SU-DHL-6 (cell line): ENCODE measurements at regions not wholly inside any gene's neighbourhood (a gene's known extent, or its start where the extent isn't known, plus 50 kb on each side); places are given as distances from the start of the nearest gene placed in this dataset.

Experiments
- H2AFZ ChIP-seq: fragments of 200-600 bp; sonication (generic); 2 replicates; pipeline ENCODE4 v1.6.1; 2014; ENCODE audit warnings: low read depth, mild to moderate bottlenecking, moderate library complexity, mixed read lengths, antibody characterized with exemption, low read length; ENCODE audit not compliant: severe bottlenecking
- H3F3A ChIP-seq: fragments of 200-600 bp; shearing (Covaris generic); 2 replicates; pipeline ENCODE4 v1.6.0; 2016; ENCODE audit warnings: antibody characterized with exemption, mild to moderate bottlenecking; ENCODE audit not compliant: insufficient read depth
- H3K27ac ChIP-seq: fragments of 200-600 bp; sonication (generic); 2 replicates; pipeline ENCODE4 v1.5.1; 2016; ENCODE audit warnings: low read depth, mild to moderate bottlenecking, low read length, moderate library complexity, mixed read lengths
- H3K27me3 ChIP-seq: fragments of 200-600 bp; sonication (generic), shearing (Covaris generic); 2 replicates; pipeline ENCODE4 v1.6.0; 2014; ENCODE audit warnings: mild to moderate bottlenecking, low read length
- H3K36me3 ChIP-seq: fragments of 200-600 bp; sonication (generic); 2 replicates; pipeline ENCODE4 v1.6.1; 2014; ENCODE audit warnings: mild to moderate bottlenecking, low read length, mixed read lengths
- H3K4me2 ChIP-seq: fragments of 300-600, 200-600 bp; shearing (Covaris generic), sonication (generic); 2 replicates; pipeline ENCODE4 v1.6.0; 2014; ENCODE audit warnings: low read length, low read depth, mild to moderate bottlenecking; ENCODE audit not compliant: poor library complexity, severe bottlenecking
- H3K4me3 ChIP-seq: fragments of 200-600 bp; sonication (generic); 2 replicates; pipeline ENCODE4 v1.5.1; 2014; ENCODE audit warnings: antibody characterized with exemption, low read length, mild to moderate bottlenecking, mixed read lengths; ENCODE audit not compliant: insufficient read depth, poor library complexity, severe bottlenecking
- H3K79me2 ChIP-seq: fragments of 200-600 bp; sonication (generic); 2 replicates; pipeline ENCODE4 v1.6.1; 2014; ENCODE audit warnings: mild to moderate bottlenecking, low read length, moderate library complexity; ENCODE audit not compliant: insufficient read depth
- H3K9ac ChIP-seq: fragments of 200-600 bp; sonication (generic); 2 replicates; pipeline ENCODE4 v1.7.0; 2014; ENCODE audit warnings: mild to moderate bottlenecking, low read length
- H3K9me2 ChIP-seq: fragments of 200-600 bp; sonication (generic); replicated peaks from 2 replicates; pipeline ENCODE4 v1.6.1; 2014; ENCODE audit warnings: low read length; ENCODE audit not compliant: insufficient read depth
- H3K9me3 ChIP-seq: fragments of 200-600 bp; sonication (generic); 2 replicates; pipeline ENCODE4 v1.6.1; 2014; ENCODE audit warnings: low read length, mixed read lengths; ENCODE audit not compliant: insufficient read depth
- H4K20me1 ChIP-seq: fragments of 200-600 bp; sonication (generic); 2 replicates; pipeline ENCODE4 v1.6.1; 2014; ENCODE audit warnings: low read depth, mild to moderate bottlenecking, antibody characterized with exemption, low read length, moderate library complexity, mixed read lengths
- EZH2phosphoT487 ChIP-seq: fragments of 200-600 bp; sonication (generic), shearing (Covaris generic); conservative IDR thresholded peaks from 2 replicates; pipeline ENCODE4 v1.6.1; 2018; ENCODE audit warnings: mild to moderate bottlenecking, antibody characterized with exemption, low read length, moderate library complexity, mixed read lengths
- TF ChIP-seq, protein P1 (sequence below): fragments of 200-600 bp; sonication (generic); IDR thresholded peaks from one replicate; pipeline ENCODE4 v1.5.1; 2017; ENCODE audit warnings: antibody characterized with exemption, mild to moderate bottlenecking, low read length, moderate library complexity; ENCODE audit not compliant: insufficient read depth, poor library complexity, severe bottlenecking

DNA sequence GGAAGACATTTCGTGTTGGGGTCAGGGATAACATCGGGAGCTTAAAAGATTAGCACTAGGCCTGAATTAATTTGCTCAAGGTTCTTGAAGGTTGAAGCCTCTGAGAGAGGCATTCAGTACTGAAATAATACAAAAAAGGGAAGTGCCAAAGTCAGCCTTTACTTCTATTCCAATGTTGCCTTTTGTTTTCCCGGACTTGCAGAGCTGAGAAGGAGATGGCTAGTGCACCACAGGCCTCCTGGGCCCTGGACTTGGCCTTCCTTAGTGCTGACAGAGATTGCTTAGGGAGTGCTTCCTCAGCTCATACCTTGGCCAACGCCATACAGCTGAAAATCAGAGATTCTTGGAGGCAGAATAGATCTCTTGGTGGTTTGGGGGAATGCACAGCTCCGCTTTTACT, 333.6 kb upstream of the TBL1XR1 start:
- Histone ChIP-seq H3K9me2 (no peaks in the 10 kb centered on the region), H3K4me2 (no peak overlapping the region), H3K27me3 (no peaks in the 10 kb centered on the region), H3K4me3 (no peak overlapping the region), H3K9ac (no peak overlapping the region), H3K79me2 (no peaks in the 10 kb centered on the region), H3K36me3 (no peaks in the 10 kb centered on the region), H4K20me1 (no peaks in the 10 kb centered on the region), H3K27ac (no peak overlapping the region), H3F3A (no peaks in the 10 kb centered on the region), H3K9me3 (no peaks in the 10 kb centered on the region), H2AFZ (no peak overlapping the region)
- TF ChIP-seq, protein P1, sequence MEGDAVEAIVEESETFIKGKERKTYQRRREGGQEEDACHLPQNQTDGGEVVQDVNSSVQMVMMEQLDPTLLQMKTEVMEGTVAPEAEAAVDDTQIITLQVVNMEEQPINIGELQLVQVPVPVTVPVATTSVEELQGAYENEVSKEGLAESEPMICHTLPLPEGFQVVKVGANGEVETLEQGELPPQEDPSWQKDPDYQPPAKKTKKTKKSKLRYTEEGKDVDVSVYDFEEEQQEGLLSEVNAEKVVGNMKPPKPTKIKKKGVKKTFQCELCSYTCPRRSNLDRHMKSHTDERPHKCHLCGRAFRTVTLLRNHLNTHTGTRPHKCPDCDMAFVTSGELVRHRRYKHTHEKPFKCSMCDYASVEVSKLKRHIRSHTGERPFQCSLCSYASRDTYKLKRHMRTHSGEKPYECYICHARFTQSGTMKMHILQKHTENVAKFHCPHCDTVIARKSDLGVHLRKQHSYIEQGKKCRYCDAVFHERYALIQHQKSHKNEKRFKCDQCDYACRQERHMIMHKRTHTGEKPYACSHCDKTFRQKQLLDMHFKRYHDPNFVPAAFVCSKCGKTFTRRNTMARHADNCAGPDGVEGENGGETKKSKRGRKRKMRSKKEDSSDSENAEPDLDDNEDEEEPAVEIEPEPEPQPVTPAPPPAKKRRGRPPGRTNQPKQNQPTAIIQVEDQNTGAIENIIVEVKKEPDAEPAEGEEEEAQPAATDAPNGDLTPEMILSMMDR, result no peak
- no peak for TF ChIP-seq EZH2phosphoT487

DNA sequence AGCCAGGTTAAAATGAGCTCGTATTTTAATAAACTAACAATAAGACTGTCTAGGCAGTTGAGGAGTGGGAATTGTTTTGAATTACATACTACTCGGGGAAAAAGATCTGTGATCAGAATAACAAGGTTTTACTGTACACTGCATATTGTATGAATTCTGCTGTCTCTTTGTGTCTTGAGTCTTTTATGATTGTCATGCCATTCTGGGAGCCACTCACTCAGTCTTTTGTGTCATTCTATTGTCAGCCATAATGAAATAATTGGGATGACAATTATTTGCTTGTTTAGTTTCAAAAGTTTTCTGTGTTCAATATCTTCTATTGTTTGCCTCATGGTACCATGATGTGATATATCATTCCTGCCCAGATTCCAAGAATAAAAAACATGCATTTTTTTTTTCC, 339.6 kb upstream of the TBL1XR1 start:
- no peak overlapping the region for H3K9ac ChIP-seq
- no peaks in the 10 kb centered on the region for H3K27me3 ChIP-seq
- H4K20me1 ChIP-seq, result no peaks in the 10 kb centered on the region
- no peaks in the 10 kb centered on the region for H3K9me2 ChIP-seq
- no peaks in the 10 kb centered on the region for H3K79me2 ChIP-seq
- no peak overlapping the region for H2AFZ ChIP-seq
- H3K9me3 ChIP-seq, result no peaks in the 10 kb centered on the region
- H3K4me2 ChIP-seq, result no peak overlapping the region
- H3K36me3 ChIP-seq, result no peaks in the 10 kb centered on the region
- no peaks in the 10 kb centered on the region for H3F3A ChIP-seq
- no peak overlapping the region for H3K27ac ChIP-seq
- TF ChIP-seq EZH2phosphoT487, result no peak
- H3K4me3 ChIP-seq, result no peak overlapping the region

DNA sequence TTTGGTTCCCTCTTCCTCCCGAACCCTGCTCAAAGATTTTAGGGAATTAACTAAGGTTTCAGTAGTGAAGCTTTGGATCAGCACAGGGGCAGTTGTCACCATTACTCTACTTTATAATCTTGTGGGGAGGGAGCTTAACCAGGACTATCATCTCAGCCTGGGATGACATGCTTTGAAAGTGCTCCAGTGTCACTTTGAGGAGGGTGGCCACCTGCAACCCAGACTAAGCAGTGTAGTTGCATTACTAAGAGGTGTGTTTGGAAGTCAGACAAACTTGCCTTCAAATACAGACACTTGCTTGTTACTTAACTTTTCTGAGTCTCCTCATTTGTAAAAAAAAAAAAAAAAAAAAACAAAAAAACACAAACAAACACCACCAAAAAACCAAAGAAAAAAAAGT, 340.3 kb upstream of the TBL1XR1 start:
- Histone ChIP-seq H3K36me3 (no peaks in the 10 kb centered on the region), H3K27me3 (no peaks in the 10 kb centered on the region), H3K27ac (no peak overlapping the region), H3K9me3 (no peaks in the 10 kb centered on the region), H3K79me2 (no peaks in the 10 kb centered on the region), H3K4me3 (no peak overlapping the region), H3K9ac (no peak overlapping the region), H2AFZ (no peak overlapping the region), H3K4me2 (no peak overlapping the region), H3F3A (no peaks in the 10 kb centered on the region), H4K20me1 (no peaks in the 10 kb centered on the region), H3K9me2 (no peaks in the 10 kb centered on the region)
- TF ChIP-seq EZH2phosphoT487, result no peak
- TF ChIP-seq, protein P1, result no peak

DNA sequence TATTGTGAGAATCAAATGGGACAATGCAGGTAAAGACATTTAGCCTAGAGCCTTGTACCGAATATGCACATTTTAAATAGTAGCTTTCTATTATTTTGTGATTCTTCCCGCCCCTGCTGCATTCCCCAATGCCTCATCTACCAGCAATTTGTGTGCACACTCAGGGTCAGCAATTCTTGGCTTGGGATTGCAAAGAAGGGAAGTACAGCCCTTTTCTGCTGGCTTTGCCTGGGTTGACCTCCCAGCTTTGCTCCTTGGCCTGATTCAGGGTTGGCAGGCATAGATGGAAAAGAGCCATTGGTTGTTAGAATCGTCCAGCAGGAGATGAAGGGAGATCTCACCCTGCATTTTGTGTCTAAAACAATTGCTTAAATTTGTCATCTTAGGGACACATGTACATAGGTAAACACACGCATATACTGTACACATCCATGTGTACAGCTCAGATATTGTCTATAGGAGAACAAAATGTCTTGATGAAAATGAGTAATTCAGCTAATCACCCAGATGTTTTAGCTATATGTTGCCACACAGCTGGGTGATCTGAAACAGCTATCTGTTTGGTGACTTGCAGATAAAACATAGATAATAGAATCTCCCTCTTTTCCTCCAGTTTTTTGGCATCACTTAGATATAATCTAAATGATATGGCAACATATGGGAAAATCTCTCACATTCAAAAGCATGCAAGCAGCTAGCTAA, 340.9 kb upstream of the TBL1XR1 start:
- H3K9me3 ChIP-seq, result no peaks in the 10 kb centered on the region
- H2AFZ ChIP-seq, result peak overlapping the region; percentile 93
- no peaks in the 10 kb centered on the region for H4K20me1 ChIP-seq
- H3K9ac ChIP-seq, result peak overlapping the region; percentile 3; the same call in 1 of the 2 replicates
- H3K36me3 ChIP-seq, result no peaks in the 10 kb centered on the region
- H3K27me3 ChIP-seq, result no peaks in the 10 kb centered on the region
- H3K27ac ChIP-seq, result 0 out of 2 replicates have a peak overlapping the region, but pooled peaks have one; percentile 8
- H3K4me3 ChIP-seq, result peak overlapping the region; percentile 8
- H3K9me2 ChIP-seq, result no peaks in the 10 kb centered on the region
- no peaks in the 10 kb centered on the region for H3F3A ChIP-seq
- no peaks in the 10 kb centered on the region for H3K79me2 ChIP-seq
- TF ChIP-seq, protein P1, result no peak
- no peak for TF ChIP-seq EZH2phosphoT487
- peak overlapping the region; percentile 62 for H3K4me2 ChIP-seq
